Keratinocyte (primary cell): ENCODE measurements at regions not wholly inside any gene's neighbourhood (a gene's known extent, or its start where the extent isn't known, plus 50 kb on each side); places are given as distances from the start of the nearest gene placed in this dataset.

Experiments used
- EZH2 ChIP-seq: IDR thresholded peaks from one replicate; pipeline ENCODE4 v1.6.1; 2012; ENCODE audit warnings: inconsistent platforms, mild to moderate bottlenecking, low read length, moderate library complexity
- TF ChIP-seq, protein P1 (sequence below), 3 experiments: IDR thresholded peaks in 1 of 3; conservative IDR thresholded peaks in 1 of 3; optimal IDR thresholded peaks in 1 of 3; 2 replicates in 2 of 3; 3 replicates in 1 of 3; pipeline versions ENCODE3 to v1.5.1; 2011; ENCODE audit warnings: low read length in 3 of 3, mild to moderate bottlenecking in 3 of 3, moderate library complexity in 2 of 3, control low read depth in 1 of 3, inconsistent platforms in 1 of 3; ENCODE audit not compliant: insufficient read depth in 2 of 3; ENCODE audit errors: extremely low read depth in 1 of 3

DNA sequence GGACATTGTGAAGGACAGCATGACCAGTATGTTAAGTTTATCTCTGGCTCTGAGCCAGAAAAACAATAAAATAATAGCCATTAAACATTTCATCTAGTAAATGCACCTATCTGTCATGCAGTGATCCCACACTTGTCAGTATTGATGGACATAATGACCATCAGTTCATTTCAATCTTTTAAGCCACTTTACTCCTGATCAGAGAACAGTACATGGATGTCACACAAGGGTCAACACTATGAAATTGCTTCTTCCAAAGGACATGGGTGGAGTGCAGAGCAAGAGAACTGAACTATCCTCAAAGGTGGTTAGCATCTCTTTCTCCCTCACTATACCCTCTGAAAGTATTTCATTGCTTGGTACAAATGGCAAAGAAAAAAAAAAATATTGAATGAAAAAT is 816.0 kb upstream of the GYPC start:
- TF ChIP-seq, protein P1, sequence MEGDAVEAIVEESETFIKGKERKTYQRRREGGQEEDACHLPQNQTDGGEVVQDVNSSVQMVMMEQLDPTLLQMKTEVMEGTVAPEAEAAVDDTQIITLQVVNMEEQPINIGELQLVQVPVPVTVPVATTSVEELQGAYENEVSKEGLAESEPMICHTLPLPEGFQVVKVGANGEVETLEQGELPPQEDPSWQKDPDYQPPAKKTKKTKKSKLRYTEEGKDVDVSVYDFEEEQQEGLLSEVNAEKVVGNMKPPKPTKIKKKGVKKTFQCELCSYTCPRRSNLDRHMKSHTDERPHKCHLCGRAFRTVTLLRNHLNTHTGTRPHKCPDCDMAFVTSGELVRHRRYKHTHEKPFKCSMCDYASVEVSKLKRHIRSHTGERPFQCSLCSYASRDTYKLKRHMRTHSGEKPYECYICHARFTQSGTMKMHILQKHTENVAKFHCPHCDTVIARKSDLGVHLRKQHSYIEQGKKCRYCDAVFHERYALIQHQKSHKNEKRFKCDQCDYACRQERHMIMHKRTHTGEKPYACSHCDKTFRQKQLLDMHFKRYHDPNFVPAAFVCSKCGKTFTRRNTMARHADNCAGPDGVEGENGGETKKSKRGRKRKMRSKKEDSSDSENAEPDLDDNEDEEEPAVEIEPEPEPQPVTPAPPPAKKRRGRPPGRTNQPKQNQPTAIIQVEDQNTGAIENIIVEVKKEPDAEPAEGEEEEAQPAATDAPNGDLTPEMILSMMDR (optimal IDR thresholded peaks at IDR 0.05 in 1 of 3, IDR thresholded peaks at IDR 0.05 in 1 of 3, conservative IDR thresholded peaks at IDR 0.05 in 1 of 3; ENCODE audit: extremely low read depth in 1 of 3, insufficient read depth in 2 of 3, low read length in 3 of 3) = no peak
- TF ChIP-seq EZH2 = no peak
